ENCODE measurements at regions not wholly inside any gene's neighbourhood (a gene's known extent, or its start where the extent isn't known, plus 50 kb on each side); places are given as distances from the start of the nearest gene placed in this dataset.

GRCh38 chr18:39802648-39803229 lies 2152.3 kb upstream of the PIK3C3 start:
- Mint-ChIP-seq H3K36me3 (ENCODE audit: low read depth) (peaks cover 13% of the 10 kb centered on the region; the same call in 2 of the 3 replicates), H3K4me3 (no peak overlapping the region), H3K9me3 (peaks cover 35% of the 10 kb centered on the region), H3K4me1 (no peaks in the 10 kb centered on the region), H3K27me3 (ENCODE audit: insufficient read depth, low read depth, poor library complexity) (peaks cover 4% of the 10 kb centered on the region), H3K27ac (no peak overlapping the region)
- no peak overlapping the region for H3K4me3 ChIP-seq
- ATAC-seq (no peak), DNase-seq (ENCODE audit: low spot score) (no peak)
- H2AFZ ChIP-seq, result no peak overlapping the region
- H3K9me2 ChIP-seq (ENCODE audit: insufficient read depth), result peaks cover 19% of the 10 kb centered on the region
- peaks cover 11% of the 10 kb centered on the region for H3K4me1 ChIP-seq (ENCODE audit: insufficient read depth)
- H3K79me2 ChIP-seq (replicated peaks; ENCODE audit: insufficient read depth), result peaks cover 21% of the 10 kb centered on the region
- no peak overlapping the region for H3K27ac ChIP-seq (ENCODE audit: low read depth)
- no peaks in the 10 kb centered on the region for H3K27me3 ChIP-seq (ENCODE audit: insufficient read depth)
- no peaks in the 10 kb centered on the region for H3K36me3 ChIP-seq (ENCODE audit: insufficient read depth)
- no peak overlapping the region for H3K4me2 ChIP-seq
- TF ChIP-seq CREB1 (CRISPR knock-in tag; IDR thresholded peaks at IDR 0.05; ENCODE audit: low read depth), result no peak
- TF ChIP-seq ETS1 (IDR thresholded peaks at IDR 0.05), result no peak
- no peak for TF ChIP-seq ZNF331 (CRISPR knock-in tag; IDR thresholded peaks at IDR 0.05; ENCODE audit: low read depth)
- no peak for TF ChIP-seq EZH2 (IDR thresholded peaks at IDR 0.05; ENCODE audit: low read depth, unreplicated experiment)
- TF ChIP-seq NANOG (IDR thresholded peaks at IDR 0.05; ENCODE audit: borderline replicate concordance), result no peak
- TF ChIP-seq ZNF462 (CRISPR knock-in tag; IDR thresholded peaks at IDR 0.05), result no peak
- no peak for TF ChIP-seq POLR2AphosphoS5 (IDR thresholded peaks at IDR 0.05; ENCODE audit: low read depth)
- no peak for TF ChIP-seq JUNB (IDR thresholded peaks at IDR 0.05; ENCODE audit: unreplicated experiment)
- TF ChIP-seq CTCF (conservative IDR thresholded peaks at IDR 0.05; ENCODE audit: low read depth in 2 of 2), result no peak
- no peak for TF ChIP-seq REST (IDR thresholded peaks at IDR 0.05; ENCODE audit: unreplicated experiment)
- no peak for TF ChIP-seq STAT1 (IDR thresholded peaks at IDR 0.05; ENCODE audit: unreplicated experiment)
- no peak for TF ChIP-seq ZNF114 (CRISPR knock-in tag; IDR thresholded peaks at IDR 0.05)
- no peak for TF ChIP-seq EZH2phosphoT487 (IDR thresholded peaks at IDR 0.05; ENCODE audit: unreplicated experiment)
- H3F3A ChIP-seq (replicated peaks; ENCODE audit: low read depth), result peaks cover 30% of the 10 kb centered on the region
- no peaks in the 10 kb centered on the region for H4K20me1 ChIP-seq (replicated peaks; ENCODE audit: insufficient read depth)

Data from GM23338 (cell line).